Liver (tissue), 7 donors: ENCODE measurements at regions not wholly inside any gene's neighbourhood (a gene's known extent, or its start where the extent isn't known, plus 50 kb on each side); places are given as distances from the start of the nearest gene placed in this dataset.

Source experiments
- DNase-seq: peaks from one replicate; pipeline ENCODE4 v3.0.0-alpha.2; 2017; ENCODE audit warnings: low spot score
- H3K27ac ChIP-seq, 2 donors: one replicate each; pipeline ENCODE4 v1.7.0; 2013; ENCODE audit warnings: inconsistent platforms in 2 of 2, low read length in 2 of 2, control low read depth in 1 of 2, low read depth in 1 of 2, mild to moderate bottlenecking in 1 of 2
- H3K27me3 ChIP-seq, 4 donors: one replicate each; pipeline versions ENCODE4 v1.6.1 to v1.7.0; 2013; ENCODE audit warnings: low read length in 3 of 4, inconsistent platforms in 1 of 4, mild to moderate bottlenecking in 1 of 4, moderate library complexity in 1 of 4; ENCODE audit not compliant: control insufficient read depth in 4 of 4, insufficient read depth in 4 of 4
- H3K36me3 ChIP-seq, 4 donors: one replicate each; pipeline versions ENCODE4 v1.6.1 to v1.7.0; 2013; ENCODE audit warnings: low read length in 3 of 4, mild to moderate bottlenecking in 3 of 4, low read depth in 1 of 4, moderate library complexity in 1 of 4; ENCODE audit not compliant: control insufficient read depth in 4 of 4, insufficient read depth in 3 of 4
- H3K4me1 ChIP-seq, 4 donors: one replicate each; pipeline versions ENCODE4 v1.6.1 to v1.7.0; 2013; ENCODE audit warnings: low read length in 3 of 4, mild to moderate bottlenecking in 3 of 4, moderate library complexity in 1 of 4; ENCODE audit not compliant: control insufficient read depth in 4 of 4, insufficient read depth in 4 of 4
- H3K4me3 ChIP-seq, 3 donors: one replicate each; pipeline versions ENCODE4 v1.6.1 to v1.7.0; 2013; ENCODE audit warnings: low read length in 3 of 3, control low read depth in 1 of 3, low read depth in 1 of 3, mild to moderate bottlenecking in 1 of 3
- H3K9ac ChIP-seq, 2 donors: one replicate each; pipeline ENCODE4 v1.7.0; 2013; ENCODE audit warnings: low read length in 2 of 2, mild to moderate bottlenecking in 2 of 2, moderate library complexity in 2 of 2, control low read depth in 1 of 2, low read depth in 1 of 2
- H3K9me3 ChIP-seq, 4 donors: one replicate each; pipeline versions ENCODE4 v1.6.1 to v1.7.0; 2013; ENCODE audit warnings: low read length in 3 of 4; ENCODE audit not compliant: control insufficient read depth in 4 of 4
- ATF3 ChIP-seq: IDR thresholded peaks from 2 replicates; pipeline ENCODE4 v1.6.1; 2016; ENCODE audit warnings: antibody characterized with exemption
- FOXA1 ChIP-seq: IDR thresholded peaks from 2 replicates; pipeline ENCODE4 v1.6.1; 2016; ENCODE audit warnings: antibody characterized with exemption
- FOXA2 ChIP-seq: IDR thresholded peaks from 2 replicates; pipeline ENCODE4 v1.6.1; 2016; ENCODE audit warnings: antibody characterized with exemption
- GABPA ChIP-seq, 2 donors: IDR thresholded peaks in 1 of 2; conservative IDR thresholded peaks in 1 of 2; 2 replicates each; pipeline ENCODE4 v1.6.1; 2016; ENCODE audit warnings: antibody characterized with exemption in 2 of 2, mild to moderate bottlenecking in 1 of 2, moderate library complexity in 1 of 2
- HNF4A ChIP-seq, 2 donors: conservative IDR thresholded peaks; 2 replicates each; pipeline ENCODE4 v1.6.1; 2016; ENCODE audit warnings: antibody characterized with exemption in 2 of 2, mild to moderate bottlenecking in 2 of 2
- HNF4G ChIP-seq: IDR thresholded peaks from 2 replicates; pipeline ENCODE4 v1.6.1; 2016; ENCODE audit warnings: antibody characterized with exemption
- JUND ChIP-seq, 2 donors: IDR thresholded peaks; 2 replicates each; pipeline ENCODE4 v1.6.1; 2016; ENCODE audit warnings: antibody characterized with exemption in 2 of 2
- MAX ChIP-seq: IDR thresholded peaks from 2 replicates; pipeline ENCODE4 v1.6.1; 2016; ENCODE audit warnings: antibody characterized with exemption
- RAD21 ChIP-seq, 2 donors: IDR thresholded peaks; 2 replicates each; pipeline ENCODE4 v1.6.1; 2016; ENCODE audit warnings: antibody characterized with exemption in 2 of 2, mild to moderate bottlenecking in 2 of 2
- REST ChIP-seq: IDR thresholded peaks from 2 replicates; pipeline ENCODE4 v1.6.1; 2016; ENCODE audit warnings: antibody characterized with exemption, mild to moderate bottlenecking
- SP1 ChIP-seq: IDR thresholded peaks from 2 replicates; pipeline ENCODE4 v1.6.1; 2018; ENCODE audit warnings: antibody characterized with exemption, mild to moderate bottlenecking
- TAF1 ChIP-seq: conservative IDR thresholded peaks from 2 replicates; pipeline ENCODE4 v1.6.1; 2016; ENCODE audit warnings: antibody characterized with exemption, mild to moderate bottlenecking
- YY1 ChIP-seq: IDR thresholded peaks from 2 replicates; pipeline ENCODE4 v1.6.1; 2016; ENCODE audit warnings: antibody characterized with exemption, mild to moderate bottlenecking
- ZBTB33 ChIP-seq: IDR thresholded peaks from 2 replicates; pipeline ENCODE4 v1.6.1; 2016; ENCODE audit warnings: antibody characterized with exemption
- WGBS: extraction: QIAGEN DNeasy Blood & Tissue Kit; methylation state at CpG from one replicate; pipeline ENCODE4 v1.1.7; 2013; 5-methylcytosine and 5-hydroxymethylcytosine counted together
- donor health status: healthy.
- donor health status: healthy.
- donor health status: healthy.
- donor health status: healthy.

- no peak for TF ChIP-seq TAF1
- TF ChIP-seq SP1 = no peak
- TF ChIP-seq YY1 = no peak
- no peak for TF ChIP-seq ZBTB33
- TF ChIP-seq HNF4G = no peak
- no peak for TF ChIP-seq ATF3
- no peak for TF ChIP-seq FOXA2
- TF ChIP-seq RAD21 (IDR thresholded peaks at IDR 0.05) = no peak
- TF ChIP-seq HNF4A (conservative IDR thresholded peaks at IDR 0.05) = no peak
- TF ChIP-seq JUND (IDR thresholded peaks at IDR 0.05) = no peak
- TF ChIP-seq FOXA1 = no peak
- no peak for TF ChIP-seq MAX
- DNase-seq = no peak
- H3K36me3 ChIP-seq = no peaks in the 10 kb centered on the region
- no peak overlapping the region for H3K27ac ChIP-seq
- no peaks in the 10 kb centered on the region for H3K27me3 ChIP-seq
- H3K4me3 ChIP-seq = no peak overlapping the region
- 50% methylated on average over 3 of the region's 3 CpGs for WGBS
- no peak overlapping the region for H3K9ac ChIP-seq
- H3K9me3 ChIP-seq = no peaks in the 10 kb centered on the region
- no peaks in the 10 kb centered on the region for H3K4me1 ChIP-seq
Measured at GRCh38 chr2:162967147-162967546, 128.6 kb upstream of the KCNH7 start.

- DNase-seq = no peak
- TF ChIP-seq GABPA (IDR thresholded peaks at IDR 0.05 in 1 of 2, conservative IDR thresholded peaks at IDR 0.05 in 1 of 2) (no peak), SP1 (no peak)
Measured at GRCh38 chr2:162965191-162965590, 126.6 kb upstream of the KCNH7 start.

GRCh38 chr2:162964513-162964912, 125.9 kb upstream of the KCNH7 start:
- no peaks in the 10 kb centered on the region for H3K27me3 ChIP-seq
- no peak for TF ChIP-seq YY1
- no peak for TF ChIP-seq ATF3
- TF ChIP-seq HNF4G = no peak
- no peak for TF ChIP-seq ZBTB33
- TF ChIP-seq MAX = no peak
- TF ChIP-seq FOXA1 = no peak
- no peak for TF ChIP-seq REST
- TF ChIP-seq JUND (IDR thresholded peaks at IDR 0.05) = no peak
- no peak for TF ChIP-seq SP1
- H3K27ac ChIP-seq = no peak overlapping the region
- peaks cover 0 to 3% (median 0%) of the 10 kb centered on the region in 4 donors for H3K9me3 ChIP-seq
- no peak overlapping the region for H3K9ac ChIP-seq
- no peaks in the 10 kb centered on the region for H3K36me3 ChIP-seq
- 82% methylated on average over 3 of the region's 3 CpGs for WGBS
- no peak for DNase-seq
- no peaks in the 10 kb centered on the region for H3K4me1 ChIP-seq
- H3K4me3 ChIP-seq = no peak overlapping the region

More at GRCh38 chr2:162965191-162965590, 126.6 kb upstream of the KCNH7 start:
- peaks cover 0 to 3% (median 0%) of the 10 kb centered on the region in 4 donors for H3K9me3 ChIP-seq
- H3K4me1 ChIP-seq = no peaks in the 10 kb centered on the region
- no peak overlapping the region for H3K4me3 ChIP-seq
- H3K27me3 ChIP-seq = no peaks in the 10 kb centered on the region
- 75% methylated on average over 5 of the region's 5 CpGs for WGBS
- H3K9ac ChIP-seq = no peak overlapping the region
- H3K27ac ChIP-seq = no peak overlapping the region
- H3K36me3 ChIP-seq = no peaks in the 10 kb centered on the region
